ENCODE measurements at regions not wholly inside any gene's neighbourhood (a gene's known extent, or its start where the extent isn't known, plus 50 kb on each side); places are given as distances from the start of the nearest gene placed in this dataset.

- no peak for DNase-seq (ENCODE audit: low spot score)
- TF ChIP-seq CTCF (conservative IDR thresholded peaks at IDR 0.05; ENCODE audit: low read depth) = no peak
- H3K27ac ChIP-seq = no peak overlapping the region
- ChIA-PET POLR2A (ENCODE audit: low non-redundant PET) (interaction anchor here (0.7 kb wide), 1 partner anchor 13 kb away, joined by 5 read pairs; no protein-coding TSS in a partner anchor), CTCF (no interaction called here)
Measured at GRCh38 chr13:44818016-44818415, 171.3 kb downstream of the NUFIP1 start.

GRCh38 chr13:44817131-44817671, 172.1 kb downstream of the NUFIP1 start:
- ChIA-PET CTCF (interaction anchor here (0.6 to 0.7 kb wide), 3 partner anchors 11 to 153 kb away, joined by 3 to 4 read pairs (median 3); no protein-coding TSS in a partner anchor), POLR2A (ENCODE audit: low non-redundant PET) (no interaction called here)
- peak; percentile 40 for DNase-seq (ENCODE audit: low spot score)
- no peak for TF ChIP-seq CTCF (conservative IDR thresholded peaks at IDR 0.05; ENCODE audit: low read depth)
- H3K27ac ChIP-seq = peak overlapping the region; percentile 61

GRCh38 chr13:44816701-44817100, 172.6 kb downstream of the NUFIP1 start:
- TF ChIP-seq CTCF (conservative IDR thresholded peaks at IDR 0.05; ENCODE audit: low read depth) = no peak
- POLR2A ChIA-PET (ENCODE audit: low non-redundant PET) = no interaction called here
- CTCF ChIA-PET = interaction anchor here (0.7 kb wide), 1 partner anchor 102 kb away, joined by 4 read pairs; no protein-coding TSS in a partner anchor
- H3K27ac ChIP-seq = peak overlapping the region; percentile 61; the same call in 1 of the 2 replicates
- DNase-seq (ENCODE audit: low spot score) = no peak

- DNase-seq (ENCODE audit: low spot score) = peak; percentile 94
- ChIA-PET CTCF (interaction anchor here (0.5 to 0.7 kb wide), 5 partner anchors 10 to 326 kb away, joined by 3 to 4 read pairs (median 4); no protein-coding TSS in a partner anchor), POLR2A (ENCODE audit: low non-redundant PET) (no interaction called here)
- no peak for TF ChIP-seq CTCF (conservative IDR thresholded peaks at IDR 0.05; ENCODE audit: low read depth)
- H3K27ac ChIP-seq = peak overlapping the region; percentile 88
Measured at GRCh38 chr13:44815623-44816022, 173.6 kb downstream of the NUFIP1 start.

- no peak for TF ChIP-seq CTCF (conservative IDR thresholded peaks at IDR 0.05; ENCODE audit: low read depth)
- POLR2A ChIA-PET (ENCODE audit: low non-redundant PET) = no interaction called here
- H3K27ac ChIP-seq = no peak overlapping the region
- CTCF ChIA-PET = no interaction called here
- no peak for DNase-seq (ENCODE audit: low spot score)
Measured at GRCh38 chr13:44814836-44815235, 174.4 kb downstream of the NUFIP1 start.

- DNase-seq (ENCODE audit: low spot score) = no peak
- no peak for TF ChIP-seq CTCF (conservative IDR thresholded peaks at IDR 0.05; ENCODE audit: low read depth)
- ChIA-PET CTCF (interaction anchor here (0.7 kb wide), 1 partner anchor 20 kb away, joined by 3 read pairs; no protein-coding TSS in a partner anchor), POLR2A (ENCODE audit: low non-redundant PET) (no interaction called here)
- no peak overlapping the region for H3K27ac ChIP-seq
Measured at GRCh38 chr13:44814161-44814560, 175.1 kb downstream of the NUFIP1 start.
